Esophagus squamous epithelium (tissue), 5 donors: ENCODE measurements at regions not wholly inside any gene's neighbourhood (a gene's known extent, or its start where the extent isn't known, plus 50 kb on each side); places are given as distances from the start of the nearest gene placed in this dataset.
"Not testable (repeated sequence)": the region's sequence is repeated elsewhere in the genome, so short reads cannot be mapped to it uniquely, and the experiment has no call there.

ENCODE experiments used
- DNase-seq: peaks from one replicate; lab custom pipeline; 2025; lab: John Stamatoyannopoulos, UW
- H3K27ac ChIP-seq, 4 donors: fragments of 200-600 bp; sonication (generic); one replicate each; pipeline ENCODE4 v1.5.1; 2016 to 2019; ENCODE audit warnings: mild to moderate bottlenecking in 1 of 4
- H3K27me3 ChIP-seq, 4 donors: fragments of 200-600 bp; sonication (generic); 1 replicate in 3 of 4; 2 replicates in 1 of 4; pipeline versions ENCODE4 v1.5.1 to v1.6.0; 2017 to 2021; ENCODE audit warnings: antibody characterized with exemption in 1 of 4
- H3K36me3 ChIP-seq, 3 donors: fragments of 200-600 bp; sonication (generic); one replicate each; pipeline ENCODE4 v1.5.1; 2016 to 2019
- H3K4me1 ChIP-seq, 3 donors: fragments of 200-600 bp; sonication (generic); one replicate each; pipeline ENCODE4 v1.5.1; 2017 to 2019
- H3K4me3 ChIP-seq, 4 donors: fragments of 200-600 bp; sonication (generic); 1 replicate in 3 of 4; 2 replicates in 1 of 4; pipeline ENCODE4 v1.5.1; 2016 to 2019; ENCODE audit warnings: mild to moderate bottlenecking in 2 of 4, moderate library complexity in 1 of 4
- H3K9me3 ChIP-seq, 3 donors: fragments of 200-600 bp; sonication (generic); one replicate each; pipeline ENCODE4 v1.5.1; 2016 to 2019
- CTCF ChIP-seq, 6 experiments: fragments of 450-650 bp in 4 of 6; fragments of 200-600 bp in 2 of 6; sonication (generic) in 2 of 6; IDR thresholded peaks; one replicate each; pipeline ENCODE4 v1.5.1; 2016 to 2019; ENCODE audit warnings: antibody characterized with exemption in 6 of 6, mild to moderate bottlenecking in 4 of 6, moderate library complexity in 4 of 6
- POLR2A ChIP-seq, 4 donors: fragments of 450-650 bp; IDR thresholded peaks; one replicate each; pipeline ENCODE4 v1.6.1; 2017; ENCODE audit warnings: antibody characterized with exemption in 4 of 4, mild to moderate bottlenecking in 4 of 4, moderate library complexity in 3 of 4
- WGBS, 2 donors: methylation state at CpG; one replicate each; pipeline ENCODE4 v1.1.5; 2018; 5-methylcytosine and 5-hydroxymethylcytosine counted together
- intact Hi-C: fragments of 100-400 bp; cut with DNase I; formaldehyde crosslinking; loops from one replicate; pipeline ENCODE4 v1.15.0; 2022
- donor health status: DM: yes; HTN: yes; CAD: no.

- 45 to 60% methylated on average over 1 to 5 of the region's 5 CpGs for WGBS, 2 donors
- H3K4me3 ChIP-seq, intact Hi-C loops, H3K4me1 ChIP-seq, H3K27ac ChIP-seq, H3K9me3 ChIP-seq, H3K27me3 ChIP-seq, DNase-seq: not testable (repeated sequence)
- peaks cover 0 to 37% (median 0%) of the 10 kb centered on the region in 3 donors for H3K36me3 ChIP-seq
Observed at GRCh38 chr21:13843081-13843480, 233.5 kb downstream of the POTED start.

GRCh38 chr21:13827666-13828065, 218.1 kb downstream of the POTED start:
- DNase-seq, H3K9me3 ChIP-seq, H3K27ac ChIP-seq, H3K27me3 ChIP-seq, intact Hi-C loops, H3K4me1 ChIP-seq, H3K4me3 ChIP-seq, H3K36me3 ChIP-seq: not testable (repeated sequence)
- 93 to 96% methylated on average over 11 to 18 of the region's 19 CpGs for WGBS, 2 donors

- whole genome bisulfite sequencing, 2 donors = 81 to 95% methylated on average over 4 to 8 of the region's 18 CpGs
- DNase-seq = no peak
- H3K4me1 ChIP-seq = no peaks in the 10 kb centered on the region
- TF ChIP-seq POLR2A (IDR thresholded peaks at IDR 0.05) (no peak), CTCF (IDR thresholded peaks at IDR 0.05) (no peak)
- no peaks in the 10 kb centered on the region for H3K9me3 ChIP-seq
- H3K27ac ChIP-seq = no peak overlapping the region
- no peaks in the 10 kb centered on the region for H3K36me3 ChIP-seq
- H3K27me3 ChIP-seq = no peaks in the 10 kb centered on the region
- intact Hi-C loops = no loop called here
- H3K4me3 ChIP-seq = no peak overlapping the region
Observed at GRCh38 chr21:13827201-13827600, 217.6 kb downstream of the POTED start.

- WGBS, 2 donors = 85 to 87% methylated on average over 9 to 15 of the region's 15 CpGs
- intact Hi-C loops, H3K27ac ChIP-seq, DNase-seq, H3K36me3 ChIP-seq, H3K4me1 ChIP-seq, H3K27me3 ChIP-seq, H3K9me3 ChIP-seq, H3K4me3 ChIP-seq: not testable (repeated sequence)
Observed at GRCh38 chr21:13826511-13826910, 216.9 kb downstream of the POTED start.

GRCh38 chr21:13825218-13825778, 215.7 kb downstream of the POTED start:
- H3K4me3 ChIP-seq, H3K27me3 ChIP-seq, H3K27ac ChIP-seq, H3K9me3 ChIP-seq, intact Hi-C loops, H3K36me3 ChIP-seq, DNase-seq, H3K4me1 ChIP-seq: not testable (repeated sequence)
- 62 to 69% methylated on average over 4 to 7 of the region's 26 CpGs for WGBS, 2 donors

- intact Hi-C loops, H3K4me1 ChIP-seq, H3K36me3 ChIP-seq, H3K4me3 ChIP-seq, H3K9me3 ChIP-seq, H3K27ac ChIP-seq, H3K27me3 ChIP-seq, DNase-seq: not testable (repeated sequence)
- 42 to 46% methylated on average over 3 to 4 of the region's 4 CpGs for WGBS, 2 donors
Observed at GRCh38 chr21:13820286-13820685, 210.7 kb downstream of the POTED start.

- H3K9me3 ChIP-seq, DNase-seq, H3K36me3 ChIP-seq, H3K27me3 ChIP-seq, intact Hi-C loops, H3K4me3 ChIP-seq, H3K27ac ChIP-seq, H3K4me1 ChIP-seq: not testable (repeated sequence)
- WGBS, 2 donors = 57 to 63% methylated on average over 2 of the region's 2 CpGs
Observed at GRCh38 chr21:13812191-13812590, 202.6 kb downstream of the POTED start.

GRCh38 chr21:13810559-13810958, 201.0 kb downstream of the POTED start:
- DNase-seq, intact Hi-C loops, H3K27me3 ChIP-seq, H3K27ac ChIP-seq, H3K4me1 ChIP-seq, H3K36me3 ChIP-seq, H3K9me3 ChIP-seq, H3K4me3 ChIP-seq: not testable (repeated sequence)

- H3K27ac ChIP-seq, DNase-seq, H3K36me3 ChIP-seq, H3K9me3 ChIP-seq, H3K4me3 ChIP-seq, H3K4me1 ChIP-seq, intact Hi-C loops, H3K27me3 ChIP-seq: not testable (repeated sequence)
- 36 to 100% methylated on average over 1 to 3 of the region's 7 CpGs for WGBS, 2 donors
Observed at GRCh38 chr21:13806444-13806843, 196.9 kb downstream of the POTED start.

- H3K27ac ChIP-seq, H3K4me3 ChIP-seq, intact Hi-C loops, H3K9me3 ChIP-seq, DNase-seq, H3K36me3 ChIP-seq, H3K4me1 ChIP-seq, H3K27me3 ChIP-seq: not testable (repeated sequence)
- WGBS, 2 donors = 80 to 85% methylated on average over 5 to 7 of the region's 7 CpGs
Observed at GRCh38 chr21:13802757-13803156, 193.2 kb downstream of the POTED start.
